ENCODE measurements at regions not wholly inside any gene's neighbourhood (a gene's known extent, or its start where the extent isn't known, plus 50 kb on each side); places are given as distances from the start of the nearest gene placed in this dataset.
"Not testable (repeated sequence)": the region's sequence is repeated elsewhere in the genome, so short reads cannot be mapped to it uniquely, and the experiment has no call there.

DNA sequence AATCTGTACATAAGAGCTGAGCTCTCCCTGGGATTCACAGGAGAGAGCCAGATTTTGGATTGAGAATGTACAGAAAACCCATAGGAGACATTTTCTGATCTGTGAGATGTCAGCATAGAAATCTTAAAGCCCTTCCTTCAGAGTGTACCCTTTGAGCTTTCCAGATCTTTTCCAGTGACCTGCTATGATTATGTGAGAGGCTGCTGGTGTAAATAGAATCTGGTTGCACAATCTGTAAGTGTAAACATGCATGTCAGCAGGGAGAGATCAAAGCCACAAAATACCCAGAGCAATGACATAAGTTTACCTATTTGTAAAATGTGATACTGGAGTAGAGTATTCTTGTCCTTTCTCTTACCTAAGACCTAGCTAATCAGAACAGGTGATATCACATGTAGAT lies 471.9 kb downstream of the FOXD4L5 start:
- intact Hi-C loops (cut with micrococcal nuclease; ENCODE audit: unreplicated experiment); H3K9me3 ChIP-seq (replicated peaks; ENCODE audit: control insufficient read depth, insufficient read depth, low read length); H3K79me2 ChIP-seq (ENCODE audit: control insufficient read depth, insufficient read depth, low read length); ATAC-seq; DNase-seq (ENCODE audit: low read depth, low spot score); H3K36me3 ChIP-seq (ENCODE audit: control insufficient read depth in 2 of 2, insufficient read depth in 2 of 2, low read length in 1 of 2); in situ Hi-C loops (cut with MboI); BruUV-seq (replicated peaks); SMC1A ChIA-PET (ENCODE audit: uncharacterized antibody, unreplicated experiment); H4K20me1 ChIP-seq (ENCODE audit: control insufficient read depth, insufficient read depth); CTCF ChIA-PET; H2AFZ ChIP-seq (ENCODE audit: control insufficient read depth, low read depth, low read length); H3K4me3 ChIP-seq; POLR2A ChIA-PET; H3K27me3 ChIP-seq (replicated peaks in 1 of 2; ENCODE audit: control insufficient read depth in 2 of 2, insufficient read depth in 2 of 2, low read length in 1 of 2); FAIRE-seq; RAD21 ChIA-PET (ENCODE audit: unreplicated experiment); H3K9ac ChIP-seq (ENCODE audit: control insufficient read depth, insufficient read depth, low read length); H3K4me2 ChIP-seq (ENCODE audit: control insufficient read depth, insufficient read depth); H3K27ac ChIP-seq (ENCODE audit: control insufficient read depth, insufficient read depth); H3K4me1 ChIP-seq (ENCODE audit: control insufficient read depth, insufficient read depth, low read length): not testable (repeated sequence)

DNA sequence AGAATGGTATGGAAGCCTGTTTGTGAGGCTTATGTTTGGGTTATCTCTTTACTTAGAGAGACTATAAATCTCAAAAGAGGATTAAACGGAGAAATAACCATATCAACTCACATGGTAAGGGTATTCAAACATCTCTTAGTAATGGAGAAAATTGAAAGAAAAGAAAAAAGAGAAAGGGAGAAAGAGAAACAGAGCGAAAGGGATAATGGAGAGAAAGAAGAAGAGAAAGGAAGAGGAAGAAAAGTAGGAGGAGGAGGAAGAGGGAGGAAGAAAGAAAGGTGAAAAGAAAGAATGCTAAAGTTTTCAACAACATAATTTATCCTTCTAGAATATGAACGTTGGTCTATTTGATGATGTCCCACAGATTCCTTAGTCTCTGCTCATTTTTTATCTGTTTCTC lies 506.3 kb downstream of the FOXD4L5 start:
- WGBS (ENCODE audit: insufficient coverage, insufficient replicate concordance, low lambda C conversion rate, missing lambda C conversion rate) = 64% methylated on average over 3 of the region's 3 CpGs
- BruUV-seq (replicated peaks); CTCF ChIA-PET; H3K36me3 ChIP-seq (ENCODE audit: control insufficient read depth in 2 of 2, insufficient read depth in 2 of 2, low read length in 1 of 2); ATAC-seq; H3K9ac ChIP-seq (ENCODE audit: control insufficient read depth, insufficient read depth, low read length); SMC1A ChIA-PET (ENCODE audit: uncharacterized antibody, unreplicated experiment); RAD21 ChIA-PET (ENCODE audit: unreplicated experiment); H3K9me3 ChIP-seq (replicated peaks; ENCODE audit: control insufficient read depth, insufficient read depth, low read length); POLR2A ChIA-PET; H3K4me3 ChIP-seq; H2AFZ ChIP-seq (ENCODE audit: control insufficient read depth, low read depth, low read length); DNase-seq (ENCODE audit: low read depth, low spot score); H3K4me1 ChIP-seq (ENCODE audit: control insufficient read depth, insufficient read depth, low read length); intact Hi-C loops (cut with micrococcal nuclease; ENCODE audit: unreplicated experiment); H3K27ac ChIP-seq (ENCODE audit: control insufficient read depth, insufficient read depth); H3K4me2 ChIP-seq (ENCODE audit: control insufficient read depth, insufficient read depth); H3K79me2 ChIP-seq (ENCODE audit: control insufficient read depth, insufficient read depth, low read length); H3K27me3 ChIP-seq (replicated peaks in 1 of 2; ENCODE audit: control insufficient read depth in 2 of 2, insufficient read depth in 2 of 2, low read length in 1 of 2); in situ Hi-C loops (cut with MboI); FAIRE-seq; H4K20me1 ChIP-seq (ENCODE audit: control insufficient read depth, insufficient read depth): not testable (repeated sequence)

DNA sequence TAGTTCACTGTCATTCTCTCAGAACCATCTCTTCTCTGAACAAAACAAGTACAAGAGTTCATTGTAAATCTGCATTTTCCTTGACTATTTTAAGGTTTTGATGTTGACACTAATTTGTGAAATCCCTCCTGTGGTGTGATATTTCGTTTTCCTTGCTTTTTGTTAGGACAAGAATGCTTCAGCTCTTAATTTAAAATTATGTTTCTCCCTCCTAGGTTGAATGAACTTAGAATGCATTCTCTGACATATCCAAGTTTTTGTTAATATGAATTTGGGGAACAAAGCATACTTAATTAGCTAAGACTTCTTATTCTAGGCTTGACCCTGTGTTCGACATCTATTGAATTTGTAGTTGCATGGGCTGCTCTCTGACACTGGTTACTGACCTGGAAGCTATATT lies 508.7 kb downstream of the FOXD4L5 start:
- WGBS (ENCODE audit: insufficient coverage, insufficient replicate concordance, low lambda C conversion rate, missing lambda C conversion rate) = 48% methylated on average over 1 of the region's 2 CpGs
- CTCF ChIA-PET; in situ Hi-C loops (cut with MboI); intact Hi-C loops (cut with micrococcal nuclease; ENCODE audit: unreplicated experiment); DNase-seq (ENCODE audit: low read depth, low spot score); H3K27ac ChIP-seq (ENCODE audit: control insufficient read depth, insufficient read depth); RAD21 ChIA-PET (ENCODE audit: unreplicated experiment); ATAC-seq; H3K4me3 ChIP-seq; H3K36me3 ChIP-seq (ENCODE audit: control insufficient read depth in 2 of 2, insufficient read depth in 2 of 2, low read length in 1 of 2); H3K79me2 ChIP-seq (ENCODE audit: control insufficient read depth, insufficient read depth, low read length); SMC1A ChIA-PET (ENCODE audit: uncharacterized antibody, unreplicated experiment); H2AFZ ChIP-seq (ENCODE audit: control insufficient read depth, low read depth, low read length); BruUV-seq (replicated peaks); H4K20me1 ChIP-seq (ENCODE audit: control insufficient read depth, insufficient read depth); H3K9ac ChIP-seq (ENCODE audit: control insufficient read depth, insufficient read depth, low read length); POLR2A ChIA-PET; H3K4me1 ChIP-seq (ENCODE audit: control insufficient read depth, insufficient read depth, low read length); H3K27me3 ChIP-seq (replicated peaks in 1 of 2; ENCODE audit: control insufficient read depth in 2 of 2, insufficient read depth in 2 of 2, low read length in 1 of 2); FAIRE-seq; H3K9me3 ChIP-seq (replicated peaks; ENCODE audit: control insufficient read depth, insufficient read depth, low read length); H3K4me2 ChIP-seq (ENCODE audit: control insufficient read depth, insufficient read depth): not testable (repeated sequence)

Data from GM12878 (cell line).